GM23338 (cell line): ENCODE measurements at regions not wholly inside any gene's neighbourhood (a gene's known extent, or its start where the extent isn't known, plus 50 kb on each side); places are given as distances from the start of the nearest gene placed in this dataset.

Experiments
- CREB1 ChIP-seq: fragments of 250-450 bp; sonication (Bioruptor Pico); IDR thresholded peaks from 2 replicates; pipeline ENCODE4 v1.5.0; 2020; ENCODE audit warnings: low read depth, mild to moderate bottlenecking, moderate library complexity
- CTCF ChIP-seq, 2 experiments: fragments of 200-600 bp in 1 of 2; sonication (generic) in 1 of 2; conservative IDR thresholded peaks; 2 replicates each; pipeline versions ENCODE4 v1.5.1 to v1.6.1; 2016 to 2017; ENCODE audit warnings: antibody characterized with exemption in 2 of 2, low read depth in 2 of 2, mild to moderate bottlenecking in 2 of 2, moderate library complexity in 1 of 2
- EZH2 ChIP-seq: fragments of 200-600 bp; sonication (generic); IDR thresholded peaks from one replicate; pipeline ENCODE4 v1.8.0; 2017; ENCODE audit warnings: antibody characterized with exemption, mild to moderate bottlenecking, low read depth; ENCODE audit not compliant: unreplicated experiment
- EZH2phosphoT487 ChIP-seq: fragments of 200-600 bp; sonication (generic); IDR thresholded peaks from one replicate; pipeline ENCODE4 v1.8.1; 2018; ENCODE audit warnings: antibody characterized with exemption; ENCODE audit not compliant: unreplicated experiment
- POLR2AphosphoS5 ChIP-seq: IDR thresholded peaks from 2 replicates; pipeline ENCODE4 v1.6.1; 2016; ENCODE audit warnings: antibody characterized with exemption, low read depth
- REST ChIP-seq: IDR thresholded peaks from one replicate; pipeline ENCODE4 v1.6.1; 2018; ENCODE audit warnings: antibody characterized with exemption; ENCODE audit not compliant: unreplicated experiment
- ZNF331 ChIP-seq: fragments of 250-450 bp; sonication (Bioruptor Pico); IDR thresholded peaks from 2 replicates; pipeline ENCODE4 v1.5.0; 2020; ENCODE audit warnings: low read depth, mild to moderate bottlenecking, moderate library complexity

DNA sequence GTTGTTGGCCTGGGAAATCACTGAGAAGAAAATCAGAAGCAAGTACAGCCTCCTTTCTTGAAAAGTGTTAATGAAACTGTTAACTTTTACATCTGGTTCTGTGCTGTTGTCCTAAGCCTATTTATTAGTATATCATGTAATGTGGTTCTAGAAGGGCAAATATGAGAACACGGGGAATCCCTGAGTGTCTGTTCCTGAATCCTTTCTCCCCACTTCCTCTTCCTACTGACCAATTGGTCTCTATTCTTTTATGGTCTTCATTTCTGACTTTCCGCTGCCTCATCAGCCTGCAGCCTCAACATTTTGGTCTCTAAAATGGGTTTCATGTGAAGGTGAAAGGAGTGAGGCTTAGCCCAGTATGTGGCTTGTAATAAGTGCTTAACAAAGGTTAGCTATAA lies 159.9 kb upstream of the MAMLD1 start:
- TF ChIP-seq CTCF (conservative IDR thresholded peaks at IDR 0.05; ENCODE audit: low read depth in 2 of 2) (no peak), REST (no peak), POLR2AphosphoS5 (no peak), EZH2 (no peak), CREB1 (CRISPR knock-in tag) (no peak), EZH2phosphoT487 (no peak), ZNF331 (CRISPR knock-in tag) (no peak)
